ENCODE measurements at regions not wholly inside any gene's neighbourhood (a gene's known extent, or its start where the extent isn't known, plus 50 kb on each side); places are given as distances from the start of the nearest gene placed in this dataset.
A peak's percentile ranks its signal among the peaks of the same experiment; 100 is the strongest.

- no peaks in the 10 kb centered on the region for H3K27me3 Mint-ChIP-seq
- no peaks in the 10 kb centered on the region for H3K36me3 Mint-ChIP-seq (ENCODE audit: low read depth)
- DNase-seq, result peak; percentile 40
Measured at GRCh38 chr5:4977416-4978110, 162.6 kb upstream of the ADAMTS16 start.

GRCh38 chr5:4980201-4980600, 159.9 kb upstream of the ADAMTS16 start:
- Mint-ChIP-seq H3K27ac (no peak overlapping the region), H3K4me1 (no peaks in the 10 kb centered on the region), H3K36me3 (ENCODE audit: low read depth) (no peaks in the 10 kb centered on the region), H3K9me3 (no peaks in the 10 kb centered on the region), H3K27me3 (no peaks in the 10 kb centered on the region), H3K4me3 (no peak overlapping the region)
- peak; percentile 22 for DNase-seq
- intact Hi-C loops (cut with micrococcal nuclease), result no loop called here

More at GRCh38 chr5:4977416-4978110, 162.6 kb upstream of the ADAMTS16 start:
- Mint-ChIP-seq H3K4me1 (no peaks in the 10 kb centered on the region), H3K27ac (no peak overlapping the region), H3K9me3 (no peaks in the 10 kb centered on the region), H3K4me3 (no peak overlapping the region)
- intact Hi-C loops (cut with micrococcal nuclease), result no loop called here

- Mint-ChIP-seq H3K27ac (no peak overlapping the region), H3K27me3 (no peaks in the 10 kb centered on the region), H3K9me3 (no peaks in the 10 kb centered on the region), H3K36me3 (ENCODE audit: low read depth) (no peaks in the 10 kb centered on the region), H3K4me1 (no peaks in the 10 kb centered on the region), H3K4me3 (no peak overlapping the region)
- DNase-seq, result no peak
- intact Hi-C loops (cut with micrococcal nuclease), result no loop called here
Measured at GRCh38 chr5:4981608-4982007, 158.5 kb upstream of the ADAMTS16 start.

- no peaks in the 10 kb centered on the region for H3K4me1 Mint-ChIP-seq
- H3K27ac Mint-ChIP-seq, result no peak overlapping the region
- peak; percentile 21 for DNase-seq
- H3K9me3 Mint-ChIP-seq, result no peaks in the 10 kb centered on the region
- intact Hi-C loops (cut with micrococcal nuclease), result no loop called here
- H3K4me3 Mint-ChIP-seq, result no peak overlapping the region
- no peaks in the 10 kb centered on the region for H3K36me3 Mint-ChIP-seq (ENCODE audit: low read depth)
- H3K27me3 Mint-ChIP-seq, result no peaks in the 10 kb centered on the region
Measured at GRCh38 chr5:4983701-4984100, 156.4 kb upstream of the ADAMTS16 start.

- intact Hi-C loops (cut with micrococcal nuclease), result no loop called here
- no peaks in the 10 kb centered on the region for H3K36me3 Mint-ChIP-seq (ENCODE audit: low read depth)
- H3K27ac Mint-ChIP-seq, result no peak overlapping the region
- no peak for DNase-seq
- H3K4me1 Mint-ChIP-seq, result no peaks in the 10 kb centered on the region
- no peaks in the 10 kb centered on the region for H3K9me3 Mint-ChIP-seq
- H3K4me3 Mint-ChIP-seq, result no peak overlapping the region
- no peaks in the 10 kb centered on the region for H3K27me3 Mint-ChIP-seq
Measured at GRCh38 chr5:4984461-4984860, 155.7 kb upstream of the ADAMTS16 start.

GRCh38 chr5:4987431-4987830, 152.7 kb upstream of the ADAMTS16 start:
- no peak for DNase-seq
- no peak overlapping the region for H3K4me3 Mint-ChIP-seq
- no peaks in the 10 kb centered on the region for H3K9me3 Mint-ChIP-seq
- H3K36me3 Mint-ChIP-seq (ENCODE audit: low read depth), result no peaks in the 10 kb centered on the region
- H3K4me1 Mint-ChIP-seq, result no peaks in the 10 kb centered on the region
- intact Hi-C loops (cut with micrococcal nuclease), result no loop called here
- no peak overlapping the region for H3K27ac Mint-ChIP-seq
- H3K27me3 Mint-ChIP-seq, result no peaks in the 10 kb centered on the region

- Mint-ChIP-seq H3K4me1 (no peaks in the 10 kb centered on the region), H3K27me3 (no peaks in the 10 kb centered on the region), H3K36me3 (ENCODE audit: low read depth) (no peaks in the 10 kb centered on the region), H3K27ac (no peak overlapping the region), H3K4me3 (no peak overlapping the region), H3K9me3 (no peaks in the 10 kb centered on the region)
- DNase-seq, result no peak
- intact Hi-C loops (cut with micrococcal nuclease), result no loop called here
Measured at GRCh38 chr5:4989118-4989517, 151.0 kb upstream of the ADAMTS16 start.

- no peaks in the 10 kb centered on the region for H3K4me1 Mint-ChIP-seq
- no peaks in the 10 kb centered on the region for H3K9me3 Mint-ChIP-seq
- intact Hi-C loops (cut with micrococcal nuclease), result no loop called here
- peak; percentile 38 for DNase-seq
- H3K27me3 Mint-ChIP-seq, result no peaks in the 10 kb centered on the region
- H3K27ac Mint-ChIP-seq, result no peak overlapping the region
- no peaks in the 10 kb centered on the region for H3K36me3 Mint-ChIP-seq (ENCODE audit: low read depth)
- no peak overlapping the region for H3K4me3 Mint-ChIP-seq
Measured at GRCh38 chr5:4990017-4990416, 150.1 kb upstream of the ADAMTS16 start.

- intact Hi-C loops (cut with micrococcal nuclease), result no loop called here
Measured at GRCh38 chr5:4990462-4990861, 149.7 kb upstream of the ADAMTS16 start.

GRCh38 chr5:4991925-4992324, 148.2 kb upstream of the ADAMTS16 start:
- Mint-ChIP-seq H3K9me3 (no peaks in the 10 kb centered on the region), H3K4me1 (no peaks in the 10 kb centered on the region), H3K27me3 (no peaks in the 10 kb centered on the region), H3K27ac (no peak overlapping the region), H3K36me3 (ENCODE audit: low read depth) (no peaks in the 10 kb centered on the region), H3K4me3 (no peak overlapping the region)
- intact Hi-C loops (cut with micrococcal nuclease), result no loop called here
- DNase-seq, result peak; percentile 14

More at GRCh38 chr5:4990462-4990861, 149.7 kb upstream of the ADAMTS16 start:
- Mint-ChIP-seq H3K36me3 (ENCODE audit: low read depth) (no peaks in the 10 kb centered on the region), H3K27ac (no peak overlapping the region), H3K4me3 (no peak overlapping the region), H3K4me1 (no peaks in the 10 kb centered on the region), H3K27me3 (no peaks in the 10 kb centered on the region), H3K9me3 (no peaks in the 10 kb centered on the region)
- DNase-seq, result peak; percentile 30

GRCh38 chr5:4995014-4995413, 145.1 kb upstream of the ADAMTS16 start:
- DNase-seq, result no peak
- Mint-ChIP-seq H3K9me3 (no peaks in the 10 kb centered on the region), H3K27ac (no peak overlapping the region), H3K4me1 (no peaks in the 10 kb centered on the region), H3K36me3 (ENCODE audit: low read depth) (no peaks in the 10 kb centered on the region), H3K4me3 (no peak overlapping the region), H3K27me3 (no peaks in the 10 kb centered on the region)
- intact Hi-C loops (cut with micrococcal nuclease), result no loop called here

- H3K27ac Mint-ChIP-seq, result no peak overlapping the region
- no peak for DNase-seq
- H3K27me3 Mint-ChIP-seq, result no peaks in the 10 kb centered on the region
- no peaks in the 10 kb centered on the region for H3K9me3 Mint-ChIP-seq
- no peak overlapping the region for H3K4me3 Mint-ChIP-seq
- intact Hi-C loops (cut with micrococcal nuclease), result no loop called here
- H3K4me1 Mint-ChIP-seq, result no peaks in the 10 kb centered on the region
- H3K36me3 Mint-ChIP-seq (ENCODE audit: low read depth), result no peaks in the 10 kb centered on the region
Measured at GRCh38 chr5:5005353-5005752, 134.8 kb upstream of the ADAMTS16 start.

GRCh38 chr5:5006548-5006947, 133.6 kb upstream of the ADAMTS16 start:
- no peaks in the 10 kb centered on the region for H3K36me3 Mint-ChIP-seq (ENCODE audit: low read depth)
- DNase-seq, result peak; percentile 28
- intact Hi-C loops (cut with micrococcal nuclease), result no loop called here
- no peaks in the 10 kb centered on the region for H3K9me3 Mint-ChIP-seq
- H3K27me3 Mint-ChIP-seq, result no peaks in the 10 kb centered on the region
- H3K4me3 Mint-ChIP-seq, result no peak overlapping the region
- no peaks in the 10 kb centered on the region for H3K4me1 Mint-ChIP-seq
- H3K27ac Mint-ChIP-seq, result no peak overlapping the region

- Mint-ChIP-seq H3K9me3 (no peaks in the 10 kb centered on the region), H3K27me3 (no peaks in the 10 kb centered on the region), H3K27ac (no peak overlapping the region), H3K4me3 (no peak overlapping the region), H3K4me1 (no peaks in the 10 kb centered on the region), H3K36me3 (ENCODE audit: low read depth) (no peaks in the 10 kb centered on the region)
- no peak for DNase-seq
- intact Hi-C loops (cut with micrococcal nuclease), result no loop called here
Measured at GRCh38 chr5:5009240-5009639, 130.9 kb upstream of the ADAMTS16 start.

- Mint-ChIP-seq H3K36me3 (ENCODE audit: low read depth) (no peaks in the 10 kb centered on the region), H3K27me3 (no peaks in the 10 kb centered on the region), H3K27ac (no peak overlapping the region), H3K4me3 (no peak overlapping the region), H3K9me3 (no peaks in the 10 kb centered on the region), H3K4me1 (no peaks in the 10 kb centered on the region)
- intact Hi-C loops (cut with micrococcal nuclease), result no loop called here
- DNase-seq, result no peak
Measured at GRCh38 chr5:5011151-5011550, 129.0 kb upstream of the ADAMTS16 start.
